ENCODE measurements at regions not wholly inside any gene's neighbourhood (a gene's known extent, or its start where the extent isn't known, plus 50 kb on each side); places are given as distances from the start of the nearest gene placed in this dataset.

DNA sequence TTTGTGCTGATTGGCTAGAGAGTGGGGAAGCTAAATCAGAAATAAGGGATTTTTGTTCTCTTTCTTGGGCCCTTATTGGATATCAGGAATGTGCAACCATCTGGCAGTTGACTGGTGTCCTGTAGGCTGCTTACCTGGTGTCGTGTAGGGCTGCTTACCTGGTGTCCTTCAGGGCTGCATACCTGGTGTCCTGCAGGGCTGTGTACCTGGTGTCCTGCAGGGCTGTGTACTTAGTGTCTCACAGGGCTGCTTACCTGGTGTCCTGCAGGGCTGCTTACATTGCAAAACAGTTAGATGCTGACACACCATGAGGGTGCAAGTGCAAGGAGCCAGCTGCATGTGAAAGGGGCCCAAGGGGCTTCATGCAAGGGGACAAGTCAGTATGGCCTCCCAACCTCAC is 249.3 kb downstream of the ICE1 start:
- no peak for TF ChIP-seq ZNF302 (tag by site-specific recombination; IDR thresholded peaks at IDR 0.05; ENCODE audit: low read depth)
- TF ChIP-seq ZNF701 (tag by site-specific recombination; IDR thresholded peaks at IDR 0.05) = no peak
- TF ChIP-seq, protein P1, sequence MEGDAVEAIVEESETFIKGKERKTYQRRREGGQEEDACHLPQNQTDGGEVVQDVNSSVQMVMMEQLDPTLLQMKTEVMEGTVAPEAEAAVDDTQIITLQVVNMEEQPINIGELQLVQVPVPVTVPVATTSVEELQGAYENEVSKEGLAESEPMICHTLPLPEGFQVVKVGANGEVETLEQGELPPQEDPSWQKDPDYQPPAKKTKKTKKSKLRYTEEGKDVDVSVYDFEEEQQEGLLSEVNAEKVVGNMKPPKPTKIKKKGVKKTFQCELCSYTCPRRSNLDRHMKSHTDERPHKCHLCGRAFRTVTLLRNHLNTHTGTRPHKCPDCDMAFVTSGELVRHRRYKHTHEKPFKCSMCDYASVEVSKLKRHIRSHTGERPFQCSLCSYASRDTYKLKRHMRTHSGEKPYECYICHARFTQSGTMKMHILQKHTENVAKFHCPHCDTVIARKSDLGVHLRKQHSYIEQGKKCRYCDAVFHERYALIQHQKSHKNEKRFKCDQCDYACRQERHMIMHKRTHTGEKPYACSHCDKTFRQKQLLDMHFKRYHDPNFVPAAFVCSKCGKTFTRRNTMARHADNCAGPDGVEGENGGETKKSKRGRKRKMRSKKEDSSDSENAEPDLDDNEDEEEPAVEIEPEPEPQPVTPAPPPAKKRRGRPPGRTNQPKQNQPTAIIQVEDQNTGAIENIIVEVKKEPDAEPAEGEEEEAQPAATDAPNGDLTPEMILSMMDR (tag by site-specific recombination; IDR thresholded peaks at IDR 0.05) = no peak
- TF ChIP-seq SP2 (tag by site-specific recombination; IDR thresholded peaks at IDR 0.05) = no peak
- TF ChIP-seq MEIS1 (CRISPR knock-in tag; IDR thresholded peaks at IDR 0.05; ENCODE audit: borderline replicate concordance) = no peak
- TF ChIP-seq, protein P2, sequence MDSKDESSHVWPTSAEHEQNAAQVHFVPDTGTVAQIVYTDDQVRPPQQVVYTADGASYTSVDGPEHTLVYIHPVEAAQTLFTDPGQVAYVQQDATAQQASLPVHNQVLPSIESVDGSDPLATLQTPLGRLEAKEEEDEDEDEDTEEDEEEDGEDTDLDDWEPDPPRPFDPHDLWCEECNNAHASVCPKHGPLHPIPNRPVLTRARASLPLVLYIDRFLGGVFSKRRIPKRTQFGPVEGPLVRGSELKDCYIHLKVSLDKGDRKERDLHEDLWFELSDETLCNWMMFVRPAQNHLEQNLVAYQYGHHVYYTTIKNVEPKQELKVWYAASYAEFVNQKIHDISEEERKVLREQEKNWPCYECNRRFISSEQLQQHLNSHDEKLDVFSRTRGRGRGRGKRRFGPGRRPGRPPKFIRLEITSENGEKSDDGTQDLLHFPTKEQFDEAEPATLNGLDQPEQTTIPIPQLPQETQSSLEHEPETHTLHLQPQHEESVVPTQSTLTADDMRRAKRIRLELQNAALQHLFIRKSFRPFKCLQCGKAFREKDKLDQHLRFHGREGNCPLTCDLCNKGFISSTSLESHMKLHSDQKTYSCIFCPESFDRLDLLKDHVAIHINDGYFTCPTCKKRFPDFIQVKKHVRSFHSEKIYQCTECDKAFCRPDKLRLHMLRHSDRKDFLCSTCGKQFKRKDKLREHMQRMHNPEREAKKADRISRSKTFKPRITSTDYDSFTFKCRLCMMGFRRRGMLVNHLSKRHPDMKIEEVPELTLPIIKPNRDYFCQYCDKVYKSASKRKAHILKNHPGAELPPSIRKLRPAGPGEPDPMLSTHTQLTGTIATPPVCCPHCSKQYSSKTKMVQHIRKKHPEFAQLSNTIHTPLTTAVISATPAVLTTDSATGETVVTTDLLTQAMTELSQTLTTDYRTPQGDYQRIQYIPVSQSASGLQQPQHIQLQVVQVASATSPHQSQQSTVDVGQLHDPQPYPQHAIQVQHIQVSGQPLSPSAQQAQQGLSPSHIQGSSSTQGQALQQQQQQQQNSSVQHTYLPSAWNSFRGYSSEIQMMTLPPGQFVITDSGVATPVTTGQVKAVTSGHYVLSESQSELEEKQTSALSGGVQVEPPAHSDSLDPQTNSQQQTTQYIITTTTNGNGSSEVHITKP (tag by site-specific recombination; IDR thresholded peaks at IDR 0.05) = no peak
- no peak for TF ChIP-seq ZNF121 (tag by site-specific recombination; IDR thresholded peaks at IDR 0.05)
- TF ChIP-seq, protein P3, sequence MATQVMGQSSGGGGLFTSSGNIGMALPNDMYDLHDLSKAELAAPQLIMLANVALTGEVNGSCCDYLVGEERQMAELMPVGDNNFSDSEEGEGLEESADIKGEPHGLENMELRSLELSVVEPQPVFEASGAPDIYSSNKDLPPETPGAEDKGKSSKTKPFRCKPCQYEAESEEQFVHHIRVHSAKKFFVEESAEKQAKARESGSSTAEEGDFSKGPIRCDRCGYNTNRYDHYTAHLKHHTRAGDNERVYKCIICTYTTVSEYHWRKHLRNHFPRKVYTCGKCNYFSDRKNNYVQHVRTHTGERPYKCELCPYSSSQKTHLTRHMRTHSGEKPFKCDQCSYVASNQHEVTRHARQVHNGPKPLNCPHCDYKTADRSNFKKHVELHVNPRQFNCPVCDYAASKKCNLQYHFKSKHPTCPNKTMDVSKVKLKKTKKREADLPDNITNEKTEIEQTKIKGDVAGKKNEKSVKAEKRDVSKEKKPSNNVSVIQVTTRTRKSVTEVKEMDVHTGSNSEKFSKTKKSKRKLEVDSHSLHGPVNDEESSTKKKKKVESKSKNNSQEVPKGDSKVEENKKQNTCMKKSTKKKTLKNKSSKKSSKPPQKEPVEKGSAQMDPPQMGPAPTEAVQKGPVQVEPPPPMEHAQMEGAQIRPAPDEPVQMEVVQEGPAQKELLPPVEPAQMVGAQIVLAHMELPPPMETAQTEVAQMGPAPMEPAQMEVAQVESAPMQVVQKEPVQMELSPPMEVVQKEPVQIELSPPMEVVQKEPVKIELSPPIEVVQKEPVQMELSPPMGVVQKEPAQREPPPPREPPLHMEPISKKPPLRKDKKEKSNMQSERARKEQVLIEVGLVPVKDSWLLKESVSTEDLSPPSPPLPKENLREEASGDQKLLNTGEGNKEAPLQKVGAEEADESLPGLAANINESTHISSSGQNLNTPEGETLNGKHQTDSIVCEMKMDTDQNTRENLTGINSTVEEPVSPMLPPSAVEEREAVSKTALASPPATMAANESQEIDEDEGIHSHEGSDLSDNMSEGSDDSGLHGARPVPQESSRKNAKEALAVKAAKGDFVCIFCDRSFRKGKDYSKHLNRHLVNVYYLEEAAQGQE (tag by site-specific recombination; IDR thresholded peaks at IDR 0.05) = no peak
- no peak for TF ChIP-seq MZF1 (tag by site-specific recombination; IDR thresholded peaks at IDR 0.05; ENCODE audit: borderline replicate concordance)
- TF ChIP-seq, protein P4, sequence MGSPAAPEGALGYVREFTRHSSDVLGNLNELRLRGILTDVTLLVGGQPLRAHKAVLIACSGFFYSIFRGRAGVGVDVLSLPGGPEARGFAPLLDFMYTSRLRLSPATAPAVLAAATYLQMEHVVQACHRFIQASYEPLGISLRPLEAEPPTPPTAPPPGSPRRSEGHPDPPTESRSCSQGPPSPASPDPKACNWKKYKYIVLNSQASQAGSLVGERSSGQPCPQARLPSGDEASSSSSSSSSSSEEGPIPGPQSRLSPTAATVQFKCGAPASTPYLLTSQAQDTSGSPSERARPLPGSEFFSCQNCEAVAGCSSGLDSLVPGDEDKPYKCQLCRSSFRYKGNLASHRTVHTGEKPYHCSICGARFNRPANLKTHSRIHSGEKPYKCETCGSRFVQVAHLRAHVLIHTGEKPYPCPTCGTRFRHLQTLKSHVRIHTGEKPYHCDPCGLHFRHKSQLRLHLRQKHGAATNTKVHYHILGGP (tag by site-specific recombination; IDR thresholded peaks at IDR 0.05) = no peak
- TF ChIP-seq, protein P5, sequence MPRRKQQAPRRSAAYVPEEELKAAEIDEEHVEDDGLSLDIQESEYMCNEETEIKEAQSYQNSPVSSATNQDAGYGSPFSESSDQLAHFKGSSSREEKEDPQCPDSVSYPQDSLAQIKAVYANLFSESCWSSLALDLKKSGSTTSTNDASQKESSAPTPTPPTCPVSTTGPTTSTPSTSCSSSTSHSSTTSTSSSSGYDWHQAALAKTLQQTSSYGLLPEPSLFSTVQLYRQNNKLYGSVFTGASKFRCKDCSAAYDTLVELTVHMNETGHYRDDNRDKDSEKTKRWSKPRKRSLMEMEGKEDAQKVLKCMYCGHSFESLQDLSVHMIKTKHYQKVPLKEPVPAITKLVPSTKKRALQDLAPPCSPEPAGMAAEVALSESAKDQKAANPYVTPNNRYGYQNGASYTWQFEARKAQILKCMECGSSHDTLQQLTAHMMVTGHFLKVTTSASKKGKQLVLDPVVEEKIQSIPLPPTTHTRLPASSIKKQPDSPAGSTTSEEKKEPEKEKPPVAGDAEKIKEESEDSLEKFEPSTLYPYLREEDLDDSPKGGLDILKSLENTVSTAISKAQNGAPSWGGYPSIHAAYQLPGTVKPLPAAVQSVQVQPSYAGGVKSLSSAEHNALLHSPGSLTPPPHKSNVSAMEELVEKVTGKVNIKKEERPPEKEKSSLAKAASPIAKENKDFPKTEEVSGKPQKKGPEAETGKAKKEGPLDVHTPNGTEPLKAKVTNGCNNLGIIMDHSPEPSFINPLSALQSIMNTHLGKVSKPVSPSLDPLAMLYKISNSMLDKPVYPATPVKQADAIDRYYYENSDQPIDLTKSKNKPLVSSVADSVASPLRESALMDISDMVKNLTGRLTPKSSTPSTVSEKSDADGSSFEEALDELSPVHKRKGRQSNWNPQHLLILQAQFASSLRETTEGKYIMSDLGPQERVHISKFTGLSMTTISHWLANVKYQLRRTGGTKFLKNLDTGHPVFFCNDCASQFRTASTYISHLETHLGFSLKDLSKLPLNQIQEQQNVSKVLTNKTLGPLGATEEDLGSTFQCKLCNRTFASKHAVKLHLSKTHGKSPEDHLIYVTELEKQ (tag by site-specific recombination; IDR thresholded peaks at IDR 0.05; ENCODE audit: borderline replicate concordance) = no peak
- TF ChIP-seq ZNF175 (tag by site-specific recombination; IDR thresholded peaks at IDR 0.05) = no peak
- no peak for TF ChIP-seq TCF7L2 (IDR thresholded peaks at IDR 0.05; ENCODE audit: borderline replicate concordance, low read depth, low read length)
- no peak for TF ChIP-seq ZNF274 (IDR thresholded peaks at IDR 0.05; ENCODE audit: low read length)
- no peak for TF ChIP-seq ZNF274 (tag by site-specific recombination; IDR thresholded peaks at IDR 0.05; ENCODE audit: borderline replicate concordance)
